Omental fat pad (tissue), 3 donors: ENCODE measurements at regions not wholly inside any gene's neighbourhood (a gene's known extent, or its start where the extent isn't known, plus 50 kb on each side); places are given as distances from the start of the nearest gene placed in this dataset.

Source experiments
- ATAC-seq: fragments of 150-250 bp; one replicate; pipeline ENCODE4 v1.9.1; 2016; ENCODE audit warnings: mild to moderate bottlenecking, moderate library complexity; ENCODE audit not compliant: low FRiP score
- DNase-seq: peaks from one replicate; pipeline ENCODE4 v3.0.0-alpha.2; 2019; ENCODE audit warnings: low spot score
- CTCF ChIP-seq, 3 donors: fragments of 450-650 bp; IDR thresholded peaks; one replicate each; pipeline ENCODE4 v1.5.1; 2016 to 2017; ENCODE audit warnings: antibody characterized with exemption in 3 of 3, mild to moderate bottlenecking in 3 of 3, moderate library complexity in 2 of 3

DNA sequence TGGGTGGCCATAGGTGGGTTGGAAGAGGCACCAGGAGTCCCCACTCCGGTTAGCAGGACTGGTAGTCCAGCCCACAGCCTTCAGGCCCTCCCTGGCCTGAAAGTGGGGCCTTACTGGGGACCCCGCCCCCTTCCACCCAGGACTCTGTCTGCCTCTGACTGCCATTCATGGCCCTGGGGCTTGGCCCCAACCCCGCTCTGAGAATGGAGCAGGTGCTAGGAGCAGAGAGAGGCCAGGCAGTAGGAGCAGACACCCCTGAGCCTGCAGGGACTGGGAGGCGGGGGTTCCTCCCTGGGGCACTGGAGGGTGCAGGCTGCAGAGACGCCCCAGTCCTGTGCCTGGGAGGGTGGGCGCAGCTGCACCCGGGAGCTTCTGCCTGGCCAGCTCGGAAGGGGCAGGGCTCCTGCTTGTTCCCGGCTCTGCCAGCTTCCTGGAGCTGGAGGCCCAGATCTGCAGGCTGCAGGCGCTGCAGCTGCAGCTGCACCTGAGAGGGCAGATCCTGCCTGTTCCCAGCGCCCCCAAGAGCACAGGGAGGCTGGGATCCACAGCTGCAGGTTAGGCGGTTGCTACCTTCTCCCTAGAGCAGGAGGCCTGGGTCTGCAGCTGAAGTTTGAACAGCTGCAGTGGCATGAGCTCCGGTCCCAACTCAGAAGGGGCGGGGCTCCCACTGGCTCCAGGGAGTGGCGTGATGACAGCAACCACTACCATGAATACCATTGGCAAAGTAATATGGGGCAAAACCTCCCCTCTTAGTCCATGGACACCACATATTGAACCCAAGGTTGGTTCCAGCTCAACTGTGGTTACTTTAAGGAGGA is 194.7 kb downstream of the SQOR start:
- TF ChIP-seq CTCF (IDR thresholded peaks at IDR 0.05), result no peak
- DNase-seq, result no peak
- ATAC-seq, result no peak

GRCh38 chr15:45831787-45832186 is 197.0 kb downstream of the SQOR start:
- no peak for TF ChIP-seq CTCF (IDR thresholded peaks at IDR 0.05)
- ATAC-seq (no peak), DNase-seq (no peak)

GRCh38 chr15:45834622-45835021 is 199.8 kb downstream of the SQOR start:
- DNase-seq (no peak), ATAC-seq (no peak)
- no peak for TF ChIP-seq CTCF (IDR thresholded peaks at IDR 0.05)

- DNase-seq (no peak), ATAC-seq (no peak)
- no peak for TF ChIP-seq CTCF (IDR thresholded peaks at IDR 0.05)
Measured at GRCh38 chr15:45842151-45842550, 207.3 kb downstream of the SQOR start.

DNA sequence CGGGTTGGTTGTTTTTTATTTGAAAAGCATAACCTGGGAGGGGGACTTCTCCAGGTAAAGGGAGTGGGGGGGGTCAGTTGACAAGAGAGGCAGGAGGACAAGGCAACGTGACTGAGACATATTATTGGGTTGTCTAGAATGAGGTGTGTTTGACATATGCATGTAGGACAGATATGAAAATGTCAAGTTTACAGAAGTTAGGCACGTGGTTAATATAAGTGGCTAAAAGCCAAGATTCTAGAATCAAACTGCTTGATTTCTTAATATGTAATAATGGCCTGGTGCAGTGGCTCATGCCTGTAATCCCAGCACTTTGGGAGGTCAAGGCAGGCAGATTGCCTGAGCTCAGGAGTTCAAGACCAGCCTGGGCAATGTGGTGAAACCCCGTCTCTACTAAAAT is 212.8 kb downstream of the SQOR start:
- DNase-seq, result no peak
- no peak for ATAC-seq
- no peak for TF ChIP-seq CTCF (IDR thresholded peaks at IDR 0.05)

GRCh38 chr15:45849136-45849535 is 214.3 kb downstream of the SQOR start:
- no peak for DNase-seq
- no peak for TF ChIP-seq CTCF (IDR thresholded peaks at IDR 0.05)
- no peak for ATAC-seq
